IMR-90 (cell line): ENCODE measurements at regions not wholly inside any gene's neighbourhood (a gene's known extent, or its start where the extent isn't known, plus 50 kb on each side); places are given as distances from the start of the nearest gene placed in this dataset. TPM values are rescaled to one million over a fixed set of nuclear protein-coding genes. Genes with fewer than 3 reads are reported as not detected.

Source experiments
- ATAC-seq: fragments of 200-7000 bp; cut with Tn5 transposase; 2 replicates; pipeline ENCODE4 v1.9.1; 2020; ENCODE audit warnings: low read depth, mild to moderate bottlenecking, moderate library complexity
- BruUV-seq: library from RNA; stranded (reverse); fragments of 400-500 nt; replicated peaks from 2 replicates; lab custom pipeline; 2021; lab: Mats Ljungman, UMichigan
- CTCF ChIA-PET: fragments of 300-600 bp; formaldehyde crosslinking; extraction: SDS; loops from one replicate; lab custom pipeline; 2021; ENCODE audit warnings: antibody characterized with exemption; lab: Yijun Ruan, JAX
- POLR2A ChIA-PET: fragments of 300-600 bp; sonication (Branson Sonifier 250); formaldehyde crosslinking; loops from one replicate; lab custom pipeline; 2022; ENCODE audit warnings: antibody characterized with exemption; ENCODE audit not compliant: unreplicated experiment; lab: Charles Lee
- DNase-seq: peaks from one replicate; pipeline ENCODE4 v3.0.0; 2013
- H2AFZ ChIP-seq: replicated peaks from 2 replicates; pipeline ENCODE3; 2013; ENCODE audit warnings: low read length, mild to moderate bottlenecking; ENCODE audit not compliant: poor library complexity
- H2AK5ac ChIP-seq: 2 replicates; pipeline ENCODE4 v1.6.1; 2013; ENCODE audit warnings: low read depth, low read length, inconsistent platforms
- H2AK9ac ChIP-seq: replicated peaks from 2 replicates; pipeline ENCODE3; 2013; ENCODE audit warnings: mild to moderate bottlenecking, low read depth, low read length, moderate library complexity; ENCODE audit not compliant: poor library complexity
- H2BK120ac ChIP-seq: 2 replicates; pipeline ENCODE4 v1.6.1; 2013; ENCODE audit warnings: low read depth, low read length, inconsistent platforms
- H2BK15ac ChIP-seq: 3 replicates; pipeline ENCODE4 v1.6.1; 2013; ENCODE audit warnings: low read depth, low read length, inconsistent platforms
- H2BK20ac ChIP-seq: 2 replicates; pipeline ENCODE4 v1.6.1; 2013; ENCODE audit warnings: low read depth, mild to moderate bottlenecking, inconsistent platforms, low read length, moderate library complexity
- H2BK5ac ChIP-seq: 2 replicates; pipeline ENCODE4 v1.6.1; 2013; ENCODE audit warnings: mild to moderate bottlenecking, low read depth, low read length, inconsistent platforms; ENCODE audit not compliant: poor library complexity, severe bottlenecking
- H3K14ac ChIP-seq: replicated peaks from 2 replicates; pipeline ENCODE4 v1.6.1; 2013; ENCODE audit warnings: low read depth, low read length, inconsistent platforms
- H3K18ac ChIP-seq: 2 replicates; pipeline ENCODE4 v1.6.1; 2013; ENCODE audit warnings: low read depth, low read length, control low read depth
- H3K23ac ChIP-seq: 2 replicates; pipeline ENCODE4 v1.6.1; 2013; ENCODE audit warnings: low read depth, low read length, inconsistent platforms
- H3K27ac ChIP-seq: 2 replicates; pipeline ENCODE4 v1.5.1; 2013; ENCODE audit warnings: mild to moderate bottlenecking, control low read depth, low read length; ENCODE audit not compliant: insufficient read depth
- H3K27me3 ChIP-seq: 2 replicates; pipeline ENCODE4 v1.6.1; 2013; ENCODE audit warnings: low read length; ENCODE audit not compliant: control insufficient read depth, insufficient read depth
- H3K36me3 ChIP-seq: 2 replicates; pipeline ENCODE4 v1.6.1; 2013; ENCODE audit warnings: low read length, mixed read lengths; ENCODE audit not compliant: control insufficient read depth, insufficient read depth
- H3K4ac ChIP-seq: 2 replicates; pipeline ENCODE4 v1.6.1; 2013; ENCODE audit warnings: low read depth, low read length, inconsistent platforms
- H3K4me1 ChIP-seq: 2 replicates; pipeline ENCODE4 v1.6.1; 2013; ENCODE audit warnings: low read length, mixed read lengths; ENCODE audit not compliant: control insufficient read depth, insufficient read depth
- H3K4me2 ChIP-seq: 2 replicates; pipeline ENCODE4 v1.6.1; 2013; ENCODE audit warnings: low read depth, mild to moderate bottlenecking, control low read depth, low read length, moderate library complexity
- H3K4me3 ChIP-seq: 2 replicates; pipeline ENCODE4 v1.5.1; 2013; ENCODE audit warnings: low read depth, mild to moderate bottlenecking, control low read depth, low read length, moderate library complexity; ENCODE audit not compliant: insufficient read depth
- H3K56ac ChIP-seq: 2 replicates; pipeline ENCODE4 v1.6.1; 2013; ENCODE audit warnings: low read length, inconsistent platforms; ENCODE audit not compliant: insufficient read depth; ENCODE audit errors: extremely low read depth
- H3K79me1 ChIP-seq, 2 experiments: 2 replicates each; pipeline ENCODE4 v1.6.1; 2013; ENCODE audit warnings: low read length in 2 of 2, inconsistent platforms in 1 of 2, low read depth in 1 of 2
- H3K9ac ChIP-seq: 2 replicates; pipeline ENCODE4 v1.6.1; 2013; ENCODE audit warnings: low read depth, low read length, control low read depth
- H3K9me1 ChIP-seq: 2 replicates; pipeline ENCODE4 v1.6.1; 2013; ENCODE audit warnings: low read length, inconsistent platforms; ENCODE audit not compliant: insufficient read depth
- H3K9me3 ChIP-seq: 2 replicates; pipeline ENCODE4 v1.6.1; 2013; ENCODE audit warnings: low read length; ENCODE audit not compliant: control insufficient read depth, insufficient read depth
- H4K20me1 ChIP-seq: 2 replicates; pipeline ENCODE4 v1.6.1; 2013; ENCODE audit warnings: low read length, inconsistent platforms; ENCODE audit not compliant: insufficient read depth
- H4K5ac ChIP-seq: 2 replicates; pipeline ENCODE4 v1.6.1; 2013; ENCODE audit warnings: mild to moderate bottlenecking, low read depth, low read length, control low read depth
- H4K8ac ChIP-seq, 2 experiments: 2 replicates each; pipeline ENCODE4 v1.6.1; 2013; ENCODE audit warnings: low read depth in 2 of 2, low read length in 2 of 2, control low read depth in 1 of 2, inconsistent platforms in 1 of 2
- H4K91ac ChIP-seq: 2 replicates; pipeline ENCODE4 v1.6.1; 2013; ENCODE audit warnings: low read depth, low read length, inconsistent platforms; ENCODE audit not compliant: insufficient read depth
- BHLHE40 ChIP-seq: fragments of 150-350 bp; IDR thresholded peaks from 2 replicates; pipeline ENCODE4 v1.6.1; 2016; ENCODE audit warnings: mild to moderate bottlenecking, low read depth, low read length
- CEBPB ChIP-seq: IDR thresholded peaks from 2 replicates; pipeline ENCODE4 v1.6.1; 2012; ENCODE audit warnings: low read depth, low read length, improper control_type of control experiment
- MAZ ChIP-seq: IDR thresholded peaks from 2 replicates; pipeline ENCODE4 v1.6.1; 2012; ENCODE audit warnings: low read depth, mild to moderate bottlenecking, low read length, improper control_type of control experiment, moderate library complexity, borderline replicate concordance
- RAD21 ChIP-seq: IDR thresholded peaks from 2 replicates; pipeline ENCODE4 v1.6.1; 2012; ENCODE audit warnings: low read length, improper control_type of control experiment
- RCOR1 ChIP-seq: IDR thresholded peaks from 2 replicates; pipeline ENCODE4 v1.6.1; 2012; ENCODE audit warnings: mild to moderate bottlenecking, low read length, improper control_type of control experiment; ENCODE audit not compliant: insufficient replicate concordance
- SMC3 ChIP-seq: fragments of 150-350 bp; IDR thresholded peaks from 2 replicates; pipeline ENCODE4 v1.6.1; 2016; ENCODE audit warnings: low read depth, mild to moderate bottlenecking, antibody characterized with exemption, low read length, moderate library complexity
- USF2 ChIP-seq: fragments of 150-350 bp; IDR thresholded peaks from 2 replicates; pipeline ENCODE4 v1.6.1; 2017; ENCODE audit warnings: mild to moderate bottlenecking, antibody characterized with exemption, low read length, low read depth
- WGBS, 2 experiments: methylation state at CpG; one replicate each; pipeline versions ENCODE4 v1.1.5 to v1.1.7; 2013; ENCODE audit warnings: missing lambda C conversion rate in 2 of 2; ENCODE audit not compliant: insufficient read length in 1 of 2; ENCODE audit errors: extremely low coverage in 2 of 2; 5-methylcytosine and 5-hydroxymethylcytosine counted together
- dilution Hi-C: fragments of 300-500 bp; cut with HindIII; formaldehyde crosslinking; loops from one replicate; pipeline ENCODE4 v1.14.3; 2018; ENCODE audit warnings: low sequenced_read_pairs; ENCODE audit not compliant: unreplicated experiment
- in situ Hi-C: fragments of 300-500 bp; cut with MboI; formaldehyde crosslinking; loops from 3 replicates; pipeline ENCODE4 v1.14.3; 2019; ENCODE audit warnings: low sequenced_read_pairs, inconsistent platforms, mixed read lengths
- intact Hi-C: fragments of 100-400 bp; cut with micrococcal nuclease; formaldehyde crosslinking; loops from 2 replicates; pipeline ENCODE4 v1.10.0; 2022
- microRNA-seq, 2 experiments: library from miRNA; stranded (forward) in 1 of 2; unstranded in 1 of 2; fragments of 10-50 nt in 1 of 2; fragments of <30 nt in 1 of 2; gene quantifications in 1 of 2; microRNA quantifications in 1 of 2; one replicate each; pipeline versions ENCODE3 to v1.1.0; 2013 to 2020; ENCODE audit not compliant: insufficient read depth in 1 of 2, insufficient read length in 1 of 2, unreplicated experiment in 1 of 2
- small RNA-seq, 5 experiments: library from RNA; depleted of rRNA; stranded (forward); fragments of <200 nt; gene quantifications; one replicate each; pipeline ENCODE3, GENCODE V24; 2012

- Histone ChIP-seq H3K27me3 (no peaks in the 10 kb centered on the region; the same call in none of the 2 replicates), H3K4me1 (peaks cover 3% of the 10 kb centered on the region; the same call in 1 of the 2 replicates), H2BK120ac (no peak overlapping the region), H3K23ac (no peak overlapping the region), H2BK15ac (no peak overlapping the region), H2BK20ac (no peak overlapping the region), H4K8ac (no peak overlapping the region), H3K56ac (no peak overlapping the region), H3K4me3 (no peak overlapping the region), H3K27ac (no peak overlapping the region), H3K4ac (no peak overlapping the region), H4K91ac (no peak overlapping the region), H2BK5ac (no peak overlapping the region), H3K79me1 (no peaks in the 10 kb centered on the region), H4K5ac (no peak overlapping the region), H4K20me1 (peaks cover 3% of the 10 kb centered on the region; the same call in 1 of the 2 replicates), H3K4me2 (no peak overlapping the region), H3K9ac (no peak overlapping the region), H3K36me3 (no peaks in the 10 kb centered on the region), H2AK9ac (no peak overlapping the region), H3K9me3 (no peaks in the 10 kb centered on the region), H3K14ac (no peak overlapping the region), H3K18ac (no peak overlapping the region), H3K9me1 (no peaks in the 10 kb centered on the region), H2AK5ac (no peak overlapping the region), H2AFZ (no peak overlapping the region)
- POLR2A ChIA-PET, result no interaction called here
- WGBS, 2 experiments, result 100% methylated on average over 1 of the region's 16 CpGs; no CpG with 5 or more reads in 1 of the 2 experiments
- DNase-seq (no peak), ATAC-seq (no peak)
- dilution Hi-C loops (no loop called here), intact Hi-C loops (loop anchor here (10.0 kb wide), 1 partner anchor 615 kb away; the partner anchor contains the start of gene JMY), in situ Hi-C loops (loop anchor here (10.0 kb wide), 1 partner anchor 285 kb away; no protein-coding TSS in a partner anchor)
- CTCF ChIA-PET, result interaction anchor here (0.6 kb wide), 1 partner anchor 274 kb away, joined by 4 read pairs; no protein-coding TSS in a partner anchor
- BruUV-seq, result no TSS peak
- TF ChIP-seq USF2 (no peak), MAZ (no peak), RAD21 (no peak), RCOR1 (no peak), SMC3 (no peak), CEBPB (no peak), BHLHE40 (no peak)
These were observed 141.4 kb downstream of the MTX3 start for GRCh38 chr5:79849486-79850315.

Small RNAs in the stretch of these regions (microRNA-seq; reads per million reads assigned to microRNA genes)
- gene AC008496.1 (ENCODE audit: insufficient read depth, insufficient read length), result not detected

Small RNAs in the stretch of these regions (small RNA-seq; reads per million reads assigned to genes)
- gene AC008496.1, result 0 to 0.08 (median 0) reads per million in 5 experiments
